ENCODE measurements at regions not wholly inside any gene's neighbourhood (a gene's known extent, or its start where the extent isn't known, plus 50 kb on each side); places are given as distances from the start of the nearest gene placed in this dataset.

DNA sequence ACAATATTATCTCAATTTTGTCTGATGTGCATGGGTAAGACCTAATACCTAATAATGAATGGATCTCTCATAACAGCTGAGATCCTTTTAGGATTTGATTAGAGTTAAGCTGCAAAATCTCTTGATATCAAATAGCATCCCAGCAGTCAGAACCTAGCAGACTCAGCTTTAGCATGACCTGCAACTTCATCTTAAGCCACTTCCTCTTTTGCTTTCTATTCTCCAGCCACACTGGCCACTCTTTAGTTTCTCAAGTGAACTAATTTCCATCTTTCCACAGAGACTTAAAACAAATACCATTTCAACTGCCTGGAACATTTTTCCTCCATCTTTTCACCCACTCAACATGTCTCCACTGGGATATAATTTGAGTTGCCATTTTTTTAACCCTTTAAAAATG, 1251.6 kb upstream of the ZEB2 start:
- TF ChIP-seq, protein P1, sequence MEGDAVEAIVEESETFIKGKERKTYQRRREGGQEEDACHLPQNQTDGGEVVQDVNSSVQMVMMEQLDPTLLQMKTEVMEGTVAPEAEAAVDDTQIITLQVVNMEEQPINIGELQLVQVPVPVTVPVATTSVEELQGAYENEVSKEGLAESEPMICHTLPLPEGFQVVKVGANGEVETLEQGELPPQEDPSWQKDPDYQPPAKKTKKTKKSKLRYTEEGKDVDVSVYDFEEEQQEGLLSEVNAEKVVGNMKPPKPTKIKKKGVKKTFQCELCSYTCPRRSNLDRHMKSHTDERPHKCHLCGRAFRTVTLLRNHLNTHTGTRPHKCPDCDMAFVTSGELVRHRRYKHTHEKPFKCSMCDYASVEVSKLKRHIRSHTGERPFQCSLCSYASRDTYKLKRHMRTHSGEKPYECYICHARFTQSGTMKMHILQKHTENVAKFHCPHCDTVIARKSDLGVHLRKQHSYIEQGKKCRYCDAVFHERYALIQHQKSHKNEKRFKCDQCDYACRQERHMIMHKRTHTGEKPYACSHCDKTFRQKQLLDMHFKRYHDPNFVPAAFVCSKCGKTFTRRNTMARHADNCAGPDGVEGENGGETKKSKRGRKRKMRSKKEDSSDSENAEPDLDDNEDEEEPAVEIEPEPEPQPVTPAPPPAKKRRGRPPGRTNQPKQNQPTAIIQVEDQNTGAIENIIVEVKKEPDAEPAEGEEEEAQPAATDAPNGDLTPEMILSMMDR (tag by site-specific recombination; IDR thresholded peaks at IDR 0.05): no peak
- TF ChIP-seq ZNF549 (tag by site-specific recombination; IDR thresholded peaks at IDR 0.05): no peak
- no peak for TF ChIP-seq ZNF544 (tag by site-specific recombination; IDR thresholded peaks at IDR 0.05)
- no peak for TF ChIP-seq ZFHX2 (tag by site-specific recombination; conservative IDR thresholded peaks at IDR 0.05)
- TF ChIP-seq, protein P2, sequence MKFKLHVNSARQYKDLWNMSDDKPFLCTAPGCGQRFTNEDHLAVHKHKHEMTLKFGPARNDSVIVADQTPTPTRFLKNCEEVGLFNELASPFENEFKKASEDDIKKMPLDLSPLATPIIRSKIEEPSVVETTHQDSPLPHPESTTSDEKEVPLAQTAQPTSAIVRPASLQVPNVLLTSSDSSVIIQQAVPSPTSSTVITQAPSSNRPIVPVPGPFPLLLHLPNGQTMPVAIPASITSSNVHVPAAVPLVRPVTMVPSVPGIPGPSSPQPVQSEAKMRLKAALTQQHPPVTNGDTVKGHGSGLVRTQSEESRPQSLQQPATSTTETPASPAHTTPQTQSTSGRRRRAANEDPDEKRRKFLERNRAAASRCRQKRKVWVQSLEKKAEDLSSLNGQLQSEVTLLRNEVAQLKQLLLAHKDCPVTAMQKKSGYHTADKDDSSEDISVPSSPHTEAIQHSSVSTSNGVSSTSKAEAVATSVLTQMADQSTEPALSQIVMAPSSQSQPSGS (tag by site-specific recombination; IDR thresholded peaks at IDR 0.05; ENCODE audit: low read depth): no peak

Data from HEK293 (cell line).